Stimulated activated CD8-positive, alpha-beta memory T cell treated with anti-CD3 and anti-CD28 coated beads, Interleukin-12 subunit alpha, Interleukin-12 subunit beta, amount 100 ng/mL, for 24 hours (primary cell): ENCODE measurements at regions not wholly inside any gene's neighbourhood (a gene's known extent, or its start where the extent isn't known, plus 50 kb on each side); places are given as distances from the start of the nearest gene placed in this dataset.
"Not testable (repeated sequence)": the region's sequence is repeated elsewhere in the genome, so short reads cannot be mapped to it uniquely, and the experiment has no call there.

ENCODE experiments used
- DNase-seq: peaks from one replicate; pipeline ENCODE4 v3.0.0-alpha.2; 2020; ENCODE audit errors: extremely low read depth

- no peak for DNase-seq
These were observed 133.7 kb downstream of the DIRAS2 start for GRCh38 chr9:90508940-90509339.

DNA sequence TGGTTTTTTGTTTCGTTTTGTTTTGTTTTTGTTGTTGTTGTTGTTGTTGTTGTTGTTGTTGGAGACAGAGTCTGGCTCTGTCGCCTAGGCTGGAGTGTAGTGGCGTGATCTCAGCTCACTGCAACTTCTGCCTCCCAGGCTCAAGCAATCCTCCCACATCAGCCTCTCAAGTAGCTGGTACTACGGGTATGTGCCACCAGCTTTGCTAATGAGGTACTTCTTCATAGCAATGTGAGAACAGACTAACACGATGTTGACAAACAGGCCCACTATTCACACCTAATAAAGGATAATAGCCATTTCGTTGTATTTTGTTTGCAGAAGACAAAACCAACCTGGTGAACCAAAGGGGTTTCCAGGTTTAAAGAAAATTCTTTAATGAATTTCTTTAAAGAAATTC, 130.9 kb downstream of the DIRAS2 start:
- no peak for DNase-seq

GRCh38 chr9:90514877-90515276, 127.7 kb downstream of the DIRAS2 start:
- no peak for DNase-seq

GRCh38 chr9:90515510-90515909, 127.1 kb downstream of the DIRAS2 start:
- no peak for DNase-seq

DNA sequence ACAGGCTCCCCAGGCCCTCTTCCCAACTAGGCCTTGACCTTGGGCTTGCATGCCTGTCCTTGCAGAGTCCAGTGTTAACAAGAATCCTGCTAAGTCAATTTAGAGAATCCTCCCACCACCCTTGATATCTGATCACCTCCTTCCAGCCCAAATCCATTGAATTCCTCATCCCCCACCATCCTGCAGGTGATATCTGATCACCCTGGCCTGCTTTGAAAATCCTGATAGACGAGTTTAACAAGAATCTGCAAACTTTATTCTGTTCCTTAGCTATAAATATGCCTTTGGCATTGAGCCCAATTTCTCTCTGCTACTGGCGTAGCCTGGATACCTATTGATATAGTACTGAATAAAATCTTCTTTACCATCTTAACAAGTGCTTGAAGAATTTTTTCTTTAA, 125.5 kb downstream of the DIRAS2 start:
- DNase-seq, result no peak

GRCh38 chr9:90521811-90522570, 120.6 kb downstream of the DIRAS2 start:
- DNase-seq, result no peak

DNA sequence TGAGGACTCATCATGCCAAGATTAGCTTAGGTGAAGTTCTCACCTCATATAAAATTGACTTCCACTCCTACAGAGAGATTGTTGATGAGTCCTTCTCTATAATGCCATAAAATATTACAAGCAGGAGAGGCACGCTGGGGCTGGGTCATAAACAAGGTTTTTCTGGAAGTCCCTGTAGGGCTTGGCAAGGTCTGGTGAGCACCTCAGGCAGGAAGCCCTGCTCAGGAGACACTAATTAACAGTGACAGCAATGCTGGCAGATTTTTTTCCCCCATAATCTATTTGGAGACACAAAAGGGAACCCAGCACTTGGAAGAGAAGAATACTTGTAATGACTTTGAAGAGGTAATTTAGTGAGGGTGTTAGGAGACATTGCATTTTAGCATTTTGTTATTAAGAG, 118.7 kb downstream of the DIRAS2 start:
- no peak for DNase-seq

- DNase-seq, result no peak
These were observed 116.2 kb downstream of the DIRAS2 start for GRCh38 chr9:90526386-90526785.

- DNase-seq, result not testable (repeated sequence)
These were observed 106.5 kb downstream of the DIRAS2 start for GRCh38 chr9:90536094-90536493.

DNA sequence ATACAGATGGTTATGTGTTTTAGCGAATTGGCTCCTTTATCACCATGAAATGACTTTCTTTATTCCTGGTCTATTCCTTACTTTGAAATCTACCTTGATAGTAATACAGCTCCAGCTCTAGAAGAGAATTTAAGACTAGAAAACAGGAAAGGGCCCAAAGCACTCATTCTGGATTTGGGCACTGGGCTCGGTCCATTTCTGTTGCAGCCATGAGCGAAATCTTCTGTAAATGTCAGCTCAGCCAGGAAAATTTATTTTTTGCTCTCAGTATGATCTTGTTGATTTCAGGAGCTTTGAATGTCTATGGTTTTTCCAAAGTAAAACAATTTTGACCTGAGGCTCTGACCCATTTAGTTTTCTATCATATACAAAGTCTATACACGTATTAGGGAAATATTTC, 104.1 kb downstream of the DIRAS2 start:
- DNase-seq, result no peak

DNA sequence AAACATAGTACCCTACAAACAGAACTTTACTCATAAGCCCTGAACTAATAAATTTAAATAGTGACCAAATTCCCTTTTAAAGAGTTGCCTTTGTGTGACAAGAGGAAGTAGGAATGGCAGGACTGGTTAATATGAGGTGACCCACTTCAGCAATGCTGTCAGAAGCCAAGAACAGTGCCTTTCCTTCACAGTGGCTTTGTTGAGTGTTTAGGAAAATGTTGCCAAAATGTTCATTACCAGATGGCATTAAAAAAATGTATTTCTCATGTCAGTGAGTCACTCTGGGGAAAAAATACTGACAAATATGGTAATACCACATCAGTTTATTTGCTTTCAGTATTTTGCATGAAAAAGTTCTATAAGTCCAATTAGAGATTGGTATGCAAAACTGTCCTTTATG, 103.3 kb downstream of the DIRAS2 start:
- DNase-seq, result no peak

DNA sequence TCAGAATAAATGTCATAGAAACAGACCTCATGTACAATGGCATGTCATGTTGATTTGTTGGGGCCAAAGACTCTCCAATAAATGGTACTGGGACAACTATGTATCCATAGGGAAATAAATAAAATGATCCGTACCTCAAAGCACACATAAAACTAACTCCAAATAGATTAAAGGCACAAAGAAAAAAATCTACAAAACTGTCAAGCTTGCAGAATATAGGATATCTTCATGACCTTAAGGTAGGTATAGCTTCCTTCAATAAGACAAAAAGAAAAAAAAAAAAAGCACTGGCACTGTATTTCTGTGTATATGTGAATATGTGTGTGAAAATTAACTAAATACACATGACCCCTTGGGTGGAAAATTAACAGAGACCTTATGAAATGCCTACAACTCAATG, 101.9 kb downstream of the DIRAS2 start:
- DNase-seq, result no peak

DNA sequence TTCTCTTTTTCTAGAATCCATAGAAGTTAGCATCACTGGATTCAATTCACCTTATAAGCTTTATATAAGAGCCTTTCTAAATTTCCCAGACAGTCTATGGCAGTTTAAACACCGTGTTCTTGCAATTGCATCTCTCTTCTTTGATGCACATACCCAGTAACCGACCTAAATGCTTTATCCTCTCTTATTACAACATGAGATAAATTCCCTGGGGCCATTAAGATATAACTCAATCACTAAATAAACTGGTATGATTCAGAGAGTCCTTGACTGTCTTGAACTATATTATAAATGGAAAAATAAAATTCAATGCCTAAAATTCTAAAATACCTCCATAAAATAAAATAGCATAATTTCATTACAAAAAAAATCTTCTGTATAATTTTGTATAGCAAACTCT, 98.1 kb downstream of the DIRAS2 start:
- DNase-seq, result no peak

DNA sequence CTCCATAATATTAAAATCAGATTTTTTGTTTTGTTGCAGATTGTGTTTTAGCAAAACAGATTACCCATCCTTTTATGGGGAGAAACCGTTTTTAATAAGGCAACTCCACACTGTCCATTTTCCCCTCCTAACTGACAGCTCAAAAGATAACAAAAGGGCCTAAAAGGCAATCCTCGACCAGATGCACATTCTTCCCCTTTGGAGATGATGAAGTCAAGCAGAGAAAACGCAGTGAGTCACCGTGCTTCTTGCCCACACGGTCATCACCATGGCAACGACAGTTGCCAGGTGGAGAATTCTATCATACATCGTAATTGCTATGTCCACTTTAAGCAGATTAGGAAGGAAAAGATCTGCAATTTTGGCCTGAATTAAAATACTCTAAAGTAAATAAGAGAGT, 96.4 kb downstream of the DIRAS2 start:
- no peak for DNase-seq

DNA sequence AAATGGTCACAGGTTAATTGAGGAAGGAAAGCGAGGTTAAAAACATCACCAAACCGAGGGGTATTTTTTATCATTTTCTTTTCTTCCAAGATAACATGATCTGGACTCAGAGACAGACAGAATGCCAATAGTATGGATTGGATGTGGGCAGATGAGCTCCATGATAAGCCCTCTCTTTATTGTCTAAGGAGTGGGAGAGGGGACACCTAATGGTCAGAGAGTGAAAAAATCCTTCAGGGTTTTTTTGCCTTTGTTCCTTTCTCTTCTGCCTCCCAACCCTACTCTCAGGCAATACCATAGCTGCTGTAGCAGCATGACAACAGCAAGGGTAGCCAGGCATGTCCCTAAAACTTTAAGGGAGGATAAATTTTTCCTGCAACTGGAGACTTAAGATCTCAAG, 94.7 kb downstream of the DIRAS2 start:
- no peak for DNase-seq

DNA sequence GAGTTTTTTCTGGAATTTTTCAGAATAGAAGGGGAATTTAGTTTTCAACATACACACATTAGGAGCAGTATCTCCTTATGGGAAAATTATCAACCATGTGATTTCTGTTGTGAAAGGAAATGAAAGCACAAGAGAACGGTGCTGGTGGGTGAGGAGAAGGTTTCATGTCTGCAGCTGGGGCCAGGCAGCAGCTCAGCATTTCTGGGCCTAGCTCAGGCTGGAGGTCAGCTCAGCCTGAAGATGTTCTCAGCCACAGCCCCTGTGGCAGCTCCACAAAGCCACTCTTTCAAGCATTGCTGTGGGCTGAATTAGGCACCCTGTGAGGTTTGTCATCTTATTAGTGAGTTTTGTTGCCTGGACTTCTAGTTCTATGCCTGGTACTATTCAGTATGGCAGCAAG, 90.3 kb downstream of the DIRAS2 start:
- DNase-seq, result no peak

DNA sequence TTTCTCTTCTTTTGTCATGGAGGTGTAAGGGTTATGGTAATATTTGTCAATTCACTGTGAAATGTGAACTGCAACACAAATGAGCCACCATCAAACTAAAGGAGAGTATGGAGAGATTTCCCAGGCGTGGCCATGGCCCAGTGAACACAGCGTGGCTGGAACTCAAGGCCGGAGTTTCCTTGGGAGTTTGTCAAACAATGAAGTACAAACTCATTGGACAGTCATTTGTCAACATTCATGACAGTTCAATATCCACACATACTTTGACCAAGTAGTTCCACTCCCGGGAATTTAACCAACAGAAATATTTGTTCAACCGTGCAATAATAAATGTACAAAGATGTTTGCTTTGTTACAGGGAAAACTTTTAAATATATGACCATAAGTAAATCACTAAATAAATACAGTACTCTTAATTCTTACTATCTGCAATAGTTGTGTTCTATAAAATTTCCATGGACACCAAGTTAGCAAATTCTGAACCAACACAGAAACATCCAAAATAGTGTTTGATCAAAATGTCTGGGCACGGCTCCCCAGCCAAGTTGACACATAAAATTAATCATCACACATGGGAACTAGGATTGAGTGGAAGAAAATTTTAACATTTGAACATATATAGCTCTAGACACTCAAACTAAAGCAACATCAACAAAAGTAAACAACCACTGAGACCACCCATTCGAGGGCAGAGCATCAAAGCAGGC, 87.1 kb downstream of the DIRAS2 start:
- no peak for DNase-seq

DNA sequence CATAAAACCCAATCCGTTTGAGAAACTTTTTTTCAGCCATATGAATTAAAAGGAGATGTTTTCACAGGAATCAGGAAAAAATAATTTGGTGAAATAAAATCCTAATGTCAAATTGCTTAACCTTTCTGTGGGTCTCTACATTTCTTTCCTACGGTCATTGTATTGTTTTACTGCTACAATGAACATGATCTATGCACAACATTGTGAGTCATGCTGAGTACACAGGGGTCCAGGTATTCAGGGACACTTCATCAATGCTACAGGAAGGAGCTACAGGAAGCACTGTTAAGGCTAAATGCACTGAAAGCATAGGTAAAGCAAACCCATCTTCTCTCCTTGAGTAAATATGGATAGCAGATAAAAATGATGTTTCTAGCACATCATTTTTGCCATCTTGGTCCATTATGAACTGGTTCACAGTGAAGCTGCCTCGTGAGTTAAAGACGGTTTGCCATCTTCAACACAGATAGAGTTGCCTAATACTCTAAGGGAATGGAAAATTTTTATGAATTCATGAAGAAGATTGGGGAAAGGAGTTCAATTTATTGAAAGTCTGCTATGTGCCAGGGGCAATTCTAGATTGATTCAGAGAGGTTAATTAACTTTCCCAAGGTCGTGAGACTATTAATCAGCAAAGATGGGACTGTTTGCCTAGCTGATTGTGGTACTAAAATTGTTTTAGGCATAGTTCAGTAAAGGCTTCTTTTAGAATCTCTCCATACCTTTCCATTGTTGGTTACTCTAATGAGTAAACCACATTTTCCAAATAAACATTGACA, 85.5 kb downstream of the DIRAS2 start:
- DNase-seq, result no peak

DNA sequence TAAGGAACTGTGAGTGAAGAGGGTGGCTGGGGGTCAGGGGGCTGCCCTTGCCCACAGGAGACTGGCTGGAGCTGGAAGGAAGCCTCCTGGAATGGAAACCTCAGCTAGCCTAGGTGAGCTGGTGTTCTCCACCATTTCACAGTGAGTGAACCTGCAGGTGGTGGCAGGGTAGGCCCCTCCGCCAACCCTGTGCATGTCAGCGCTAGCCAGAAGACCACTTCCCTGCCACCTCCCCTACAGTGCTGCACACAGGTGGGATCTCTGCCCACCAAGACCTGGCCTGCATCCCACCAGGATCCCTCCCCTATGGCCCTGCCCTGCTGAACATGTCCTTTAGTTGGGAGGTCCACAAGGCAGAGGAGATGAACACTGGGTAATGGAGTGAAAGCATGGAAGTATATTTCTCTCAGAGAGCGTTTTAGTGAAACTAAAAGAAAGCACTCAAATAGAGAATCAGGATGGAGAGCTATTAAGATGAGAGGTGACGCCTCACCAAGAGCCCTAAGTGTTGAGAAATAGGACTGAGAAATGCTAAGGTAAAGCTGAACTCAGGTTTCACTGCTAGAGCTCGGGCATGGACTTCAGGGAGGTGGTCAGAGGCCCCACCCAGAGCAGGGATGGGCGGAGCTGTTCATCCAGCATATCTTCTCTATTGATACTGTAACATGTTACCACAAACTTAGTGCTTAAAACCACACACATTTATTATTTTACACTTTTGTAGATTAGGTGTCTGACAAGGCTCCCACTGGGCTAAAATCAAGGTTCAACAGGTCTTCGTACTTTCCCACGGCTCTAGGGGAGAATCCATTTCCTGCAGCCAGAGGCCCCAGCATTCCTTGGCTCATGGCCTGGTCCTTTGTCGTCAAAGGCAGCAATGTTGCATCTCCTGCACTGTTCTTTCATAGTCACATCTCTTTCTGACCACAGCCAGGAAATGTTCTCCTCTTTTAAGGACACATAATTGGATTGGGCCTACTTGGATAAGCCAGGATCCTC, 83.2 kb downstream of the DIRAS2 start:
- DNase-seq, result no peak
